GM12801 (cell line): ENCODE measurements at regions not wholly inside any gene's neighbourhood (a gene's known extent, or its start where the extent isn't known, plus 50 kb on each side); places are given as distances from the start of the nearest gene placed in this dataset.

ENCODE experiments used
- CTCF ChIP-seq: IDR thresholded peaks from one replicate; pipeline ENCODE4 v1.5.1; 2011; ENCODE audit warnings: control low read depth; ENCODE audit not compliant: insufficient read length; ENCODE audit errors: extremely low read depth

DNA sequence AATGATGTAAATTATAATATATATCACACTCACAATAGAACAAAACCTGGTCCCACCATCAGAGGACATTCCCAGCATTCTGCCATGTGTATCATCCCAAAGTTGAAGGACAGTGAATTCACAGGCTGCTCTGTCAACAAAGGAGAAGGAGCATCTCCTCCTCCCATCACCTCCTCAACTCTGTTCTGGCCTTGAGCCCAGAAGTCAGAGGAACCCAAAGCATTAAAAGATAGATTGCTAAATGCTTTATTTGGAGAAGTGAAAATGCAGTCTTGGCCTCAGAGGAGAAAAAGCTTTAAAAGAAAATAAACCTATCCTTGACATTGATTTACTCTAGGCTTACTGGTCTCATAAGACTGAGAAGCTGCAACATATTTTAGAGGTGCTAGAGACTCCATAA lies 268.8 kb upstream of the RASGEF1B start:
- no peak for TF ChIP-seq CTCF

GRCh38 chr4:81738891-81739290 lies 267.2 kb upstream of the RASGEF1B start:
- no peak for TF ChIP-seq CTCF

GRCh38 chr4:81737865-81738559 lies 266.3 kb upstream of the RASGEF1B start:
- TF ChIP-seq CTCF = no peak

- no peak for TF ChIP-seq CTCF
These were observed 264.6 kb upstream of the RASGEF1B start for GRCh38 chr4:81736324-81736723.

GRCh38 chr4:81732980-81733379 lies 261.3 kb upstream of the RASGEF1B start:
- no peak for TF ChIP-seq CTCF

DNA sequence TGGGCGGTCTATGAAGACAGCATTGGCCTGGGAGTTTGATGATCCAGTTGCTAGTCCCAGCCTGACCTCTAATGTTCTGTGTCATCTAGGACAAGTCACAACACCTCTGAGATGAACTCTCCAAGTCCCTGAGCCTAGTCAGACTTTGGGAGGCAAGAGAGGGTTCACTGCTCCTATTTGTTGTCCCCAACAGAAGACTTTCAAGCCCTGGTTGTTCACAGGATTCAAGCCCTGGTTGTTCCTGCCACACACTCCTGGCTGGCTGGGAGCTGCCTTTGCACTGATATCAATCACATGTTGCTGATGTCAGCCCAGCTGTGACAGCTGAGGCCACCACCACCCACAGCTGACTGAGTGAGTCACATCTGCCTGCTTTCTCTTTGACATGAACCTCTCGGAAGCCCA lies 253.2 kb upstream of the RASGEF1B start:
- no peak for TF ChIP-seq CTCF

- TF ChIP-seq CTCF = no peak
These were observed 252.3 kb upstream of the RASGEF1B start for GRCh38 chr4:81723927-81724587.
